GM12878 (cell line): ENCODE measurements at regions not wholly inside any gene's neighbourhood (a gene's known extent, or its start where the extent isn't known, plus 50 kb on each side); places are given as distances from the start of the nearest gene placed in this dataset.

Experiments used
- BHLHE40 ChIP-seq, 2 experiments: fragments of 450-650 bp in 1 of 2; IDR thresholded peaks; 2 replicates each; pipeline ENCODE4 v1.6.1; 2011 to 2017; ENCODE audit warnings: low read depth in 2 of 2, borderline replicate concordance in 1 of 2, improper control_type of control experiment in 1 of 2, low read length in 1 of 2, mild to moderate bottlenecking in 1 of 2
- ELK1 ChIP-seq: IDR thresholded peaks from 2 replicates; pipeline ENCODE4 v1.6.1; 2012; ENCODE audit warnings: low read depth, low read length, improper control_type of control experiment
- EZH2 ChIP-seq: IDR thresholded peaks from 2 replicates; pipeline ENCODE4 v1.6.1; 2012; ENCODE audit warnings: low read depth, mild to moderate bottlenecking, control low read depth, inconsistent platforms, low read length, borderline replicate concordance; ENCODE audit not compliant: control insufficient read depth
- SMC3 ChIP-seq: IDR thresholded peaks from 2 replicates; pipeline ENCODE4 v1.6.1; 2011; ENCODE audit warnings: low read length, improper control_type of control experiment, borderline replicate concordance

- TF ChIP-seq SMC3 = no peak
- no peak for TF ChIP-seq BHLHE40 (IDR thresholded peaks at IDR 0.05; ENCODE audit: borderline replicate concordance in 1 of 2, low read depth in 2 of 2, low read length in 1 of 2)
- no peak for TF ChIP-seq ELK1
- no peak for TF ChIP-seq EZH2
Observed at GRCh38 chr1:222443566-222443965, 104.3 kb downstream of the HHIPL2 start.
